Activated CD4-positive, alpha-beta T cell treated with anti-CD3 and anti-CD28 coated beads, Interleukin-2, amount 50 U/mL, for 24 hours (primary cell): ENCODE measurements at regions not wholly inside any gene's neighbourhood (a gene's known extent, or its start where the extent isn't known, plus 50 kb on each side); places are given as distances from the start of the nearest gene placed in this dataset.

Source experiments
- DNase-seq, 2 donors: peaks; one replicate each; pipeline ENCODE4 v3.0.0-alpha.2; 2020; ENCODE audit warnings: low read depth in 1 of 2, low spot score in 1 of 2

DNA sequence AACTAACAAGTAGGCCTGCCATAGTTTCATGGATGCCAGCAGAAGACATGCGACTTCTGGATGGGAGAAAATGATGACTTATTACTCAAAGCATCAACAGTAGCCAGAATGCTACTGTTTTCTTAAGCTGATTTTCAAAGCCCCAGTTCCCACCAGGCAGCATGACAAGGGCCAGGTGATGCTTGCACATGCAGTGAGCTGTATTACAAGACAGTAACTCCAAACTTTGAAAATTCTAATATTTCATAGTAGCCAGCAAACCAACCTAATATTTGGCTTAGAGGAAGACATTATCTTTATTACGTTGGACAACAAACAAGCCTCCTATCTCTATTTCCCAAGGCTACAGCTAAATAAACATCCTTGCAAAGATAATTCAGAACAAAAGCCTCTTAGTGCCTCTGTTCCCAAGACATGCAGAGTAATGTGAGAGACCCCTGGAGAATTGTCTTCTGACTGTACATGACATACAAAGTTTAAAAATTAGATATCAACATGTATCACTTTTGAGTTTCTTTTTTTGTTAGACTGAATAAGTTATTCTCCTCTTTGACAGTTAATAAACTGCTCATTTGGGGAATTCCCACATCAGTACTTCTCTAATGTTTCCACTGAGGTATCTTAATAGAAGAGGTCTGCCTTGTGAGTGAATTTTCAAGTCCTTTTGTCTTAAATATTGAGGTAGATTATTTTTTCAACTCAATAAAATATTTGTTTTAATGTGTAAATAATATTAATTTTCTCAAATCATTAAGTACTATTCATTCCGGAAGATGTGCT lies 367.6 kb upstream of the CWC22 start:
- no peak for DNase-seq

DNA sequence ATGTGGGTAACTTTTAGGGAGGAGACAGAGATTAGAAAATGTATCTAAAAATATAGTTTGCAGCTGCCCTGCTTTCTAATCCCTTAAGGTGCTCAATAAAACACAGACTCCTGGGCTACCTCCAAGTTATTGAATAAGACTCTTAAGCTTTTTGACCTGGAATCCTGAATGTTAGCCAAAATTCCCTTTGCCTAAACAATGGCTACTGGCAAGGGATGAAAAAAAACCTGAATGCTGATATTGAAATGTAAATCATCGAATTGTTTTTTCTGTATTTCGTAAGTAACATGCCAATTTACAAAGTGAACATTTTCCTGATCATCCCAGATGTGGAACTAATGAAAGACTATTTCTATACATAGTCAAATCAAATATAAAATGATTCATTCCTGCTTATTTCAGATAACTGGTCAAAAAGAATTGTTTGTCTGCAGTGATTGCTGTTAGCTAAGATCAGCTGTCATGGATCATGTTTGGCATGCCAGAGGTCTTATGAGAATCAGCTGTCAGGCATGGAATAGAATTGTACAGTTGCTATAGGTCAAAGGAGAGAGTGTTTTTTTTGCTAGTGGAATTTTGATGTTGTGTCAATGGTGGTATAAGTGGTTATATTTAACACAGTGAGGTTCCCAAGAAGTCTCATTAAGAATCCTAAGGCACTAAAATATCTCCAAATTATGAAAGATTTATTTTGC lies 363.6 kb upstream of the CWC22 start:
- no peak for DNase-seq

DNA sequence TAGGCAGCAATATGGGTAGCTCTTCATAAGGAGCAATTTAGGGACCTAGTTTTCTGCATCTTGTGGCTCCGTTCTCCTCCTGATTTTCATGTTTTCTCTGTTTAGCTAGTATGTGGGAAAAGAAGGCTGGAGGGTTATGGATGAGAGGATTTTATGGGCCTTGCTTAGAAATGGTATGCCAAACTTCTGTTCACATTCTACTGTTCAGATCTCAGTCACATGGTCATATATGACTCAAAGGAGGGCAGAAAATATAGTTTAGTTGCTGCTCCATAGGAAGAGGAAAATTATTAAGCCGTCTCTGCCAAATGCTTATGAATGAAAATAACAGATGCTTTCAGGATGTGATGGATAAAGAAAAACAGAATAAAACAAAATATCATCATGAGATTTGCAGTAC lies 361.8 kb upstream of the CWC22 start:
- DNase-seq = no peak

DNA sequence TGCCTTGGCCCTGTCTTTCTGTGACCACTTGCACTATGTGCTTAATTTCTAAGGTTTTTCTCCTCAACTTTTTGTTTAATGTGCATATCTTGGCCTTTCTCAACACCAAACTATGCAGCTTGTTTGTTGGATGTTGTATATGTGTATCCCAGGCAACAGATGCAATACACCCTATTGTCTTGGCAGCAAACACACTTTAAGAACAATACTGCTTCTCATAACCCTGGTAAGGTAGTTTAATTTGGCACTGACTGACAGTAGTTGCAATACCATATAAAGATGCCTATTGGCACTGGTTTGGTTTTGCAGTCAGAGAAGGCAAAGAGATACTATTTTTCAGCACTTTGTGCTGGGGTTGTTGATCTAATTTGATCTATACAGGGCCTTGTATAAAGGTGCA lies 360.7 kb upstream of the CWC22 start:
- DNase-seq = no peak

DNA sequence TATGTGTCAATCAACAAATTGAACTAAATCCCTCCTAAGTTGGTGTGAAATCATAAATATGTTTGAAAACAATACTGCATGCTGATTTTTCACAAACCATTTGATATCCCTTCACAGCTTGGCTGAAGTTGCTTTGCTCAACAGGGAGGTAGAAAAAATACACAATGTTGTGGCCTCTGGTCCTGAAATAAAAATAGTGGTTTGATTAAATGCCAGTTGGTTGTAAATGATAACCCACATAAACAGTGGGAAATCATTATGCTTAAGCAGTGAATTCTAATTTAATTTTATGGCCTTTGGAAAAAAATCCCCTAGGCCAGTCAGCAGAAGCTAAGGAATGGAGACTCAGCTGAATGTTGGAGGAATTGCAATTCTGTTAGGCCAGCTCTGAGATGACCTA lies 359.4 kb upstream of the CWC22 start:
- no peak for DNase-seq

DNA sequence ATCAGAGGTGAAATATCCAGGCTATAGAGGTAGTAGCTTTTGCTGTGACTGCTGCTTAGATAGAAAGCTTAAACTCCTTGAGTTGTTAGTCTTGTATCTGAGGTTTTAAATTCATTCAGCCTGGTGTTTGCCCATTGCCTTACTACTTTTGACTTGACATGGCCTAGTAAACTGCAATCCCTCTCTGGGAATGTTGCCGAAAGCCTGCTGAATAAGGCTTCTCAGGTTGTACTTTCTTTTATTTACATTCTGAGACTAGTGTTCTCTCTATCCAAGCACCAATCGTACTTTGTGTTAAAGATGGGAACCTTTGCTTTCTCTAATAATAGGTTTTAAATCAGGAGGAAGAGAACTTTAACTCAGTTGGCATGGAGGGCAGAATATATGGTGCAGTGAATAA lies 357.6 kb upstream of the CWC22 start:
- DNase-seq = no peak

DNA sequence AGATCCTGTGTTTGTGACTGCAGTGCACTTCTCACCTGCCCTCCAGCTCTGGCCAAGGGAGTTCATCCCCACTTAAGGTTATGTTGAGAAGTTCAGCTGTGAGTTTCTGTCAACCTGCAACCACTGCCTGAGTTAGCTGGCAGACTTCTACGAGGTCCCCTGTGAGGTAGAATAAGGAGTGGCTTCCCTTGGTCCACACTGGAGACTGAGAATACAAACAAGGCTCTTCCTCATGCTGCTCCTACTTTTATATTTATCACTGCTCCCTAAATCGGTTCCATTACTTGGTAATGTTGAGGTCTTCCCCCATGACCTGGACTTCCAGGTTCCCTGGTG lies 353.2 kb upstream of the CWC22 start:
- DNase-seq = no peak

DNA sequence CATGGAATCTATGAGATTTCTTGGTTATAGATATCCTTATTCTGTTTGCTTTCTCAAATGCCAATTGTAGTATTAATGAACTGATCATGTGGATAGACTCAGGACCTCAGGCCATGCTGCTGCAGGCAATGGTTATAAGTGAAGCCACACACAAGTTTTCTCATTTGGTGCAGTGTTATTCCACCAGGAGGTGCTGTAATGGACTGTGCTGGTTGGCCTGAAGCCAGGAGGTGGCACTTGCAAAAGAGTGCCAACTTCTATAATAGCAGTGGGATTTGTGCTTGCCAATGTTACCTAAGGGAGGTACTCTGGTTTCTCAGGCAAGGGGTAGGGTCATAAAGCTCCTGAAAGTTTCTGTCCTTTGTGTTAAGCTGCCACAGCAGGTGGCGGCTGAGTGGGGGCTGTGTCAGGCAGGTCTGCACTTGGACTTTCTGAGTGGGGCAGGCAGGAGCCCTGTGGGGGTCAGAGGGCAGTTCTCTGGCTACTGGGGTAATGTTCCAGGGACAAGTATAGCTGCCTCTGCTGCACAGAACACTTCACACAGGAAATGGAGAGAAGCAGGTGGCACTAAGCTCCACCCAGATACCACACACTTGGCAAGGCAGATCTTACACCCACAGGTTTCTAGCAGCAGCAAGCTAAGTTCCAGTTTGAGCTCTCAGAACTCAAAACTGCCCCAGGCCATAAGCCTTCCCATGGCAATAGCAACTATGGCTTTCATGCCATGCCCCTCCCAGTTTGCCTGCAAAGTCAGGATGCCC lies 352.6 kb upstream of the CWC22 start:
- no peak for DNase-seq

DNA sequence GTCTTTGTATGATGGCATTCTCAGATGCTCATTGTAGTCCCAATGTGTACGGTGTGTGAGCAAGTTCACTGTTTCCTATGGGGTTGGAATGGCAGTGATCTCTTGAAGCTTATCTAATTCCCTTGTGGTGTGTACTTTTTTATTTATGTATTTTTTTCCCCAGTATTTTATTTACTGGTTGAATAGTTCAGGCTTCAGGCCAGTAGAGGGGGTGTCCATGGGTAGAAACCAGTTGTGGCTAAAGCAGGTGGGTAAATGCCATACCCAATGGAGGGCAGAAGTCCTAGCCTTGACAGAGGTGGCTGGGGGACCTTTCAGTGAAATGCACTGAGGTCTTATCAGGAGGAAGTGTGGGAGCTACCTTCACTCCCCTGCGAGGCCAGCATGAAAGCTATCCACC lies 351.4 kb upstream of the CWC22 start:
- no peak for DNase-seq

DNA sequence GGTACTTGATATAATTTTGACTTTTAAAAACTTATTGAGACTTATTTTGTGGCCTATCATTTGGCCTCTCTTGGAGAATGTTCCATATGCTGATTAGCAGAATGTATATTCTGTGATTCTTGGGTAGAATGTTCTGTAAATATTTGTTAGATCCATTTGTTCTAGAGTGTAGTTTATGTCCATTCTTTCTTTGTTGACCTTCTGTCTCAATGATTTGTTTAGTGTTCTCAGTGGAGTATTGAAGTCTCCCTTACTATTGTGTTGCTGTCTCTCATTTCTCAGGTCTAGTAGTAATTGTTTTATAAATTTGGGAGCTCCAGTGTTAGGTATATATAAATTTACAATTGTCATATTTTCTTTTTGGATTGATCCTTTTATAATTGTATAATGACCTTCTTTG lies 349.6 kb upstream of the CWC22 start:
- DNase-seq = no peak

DNA sequence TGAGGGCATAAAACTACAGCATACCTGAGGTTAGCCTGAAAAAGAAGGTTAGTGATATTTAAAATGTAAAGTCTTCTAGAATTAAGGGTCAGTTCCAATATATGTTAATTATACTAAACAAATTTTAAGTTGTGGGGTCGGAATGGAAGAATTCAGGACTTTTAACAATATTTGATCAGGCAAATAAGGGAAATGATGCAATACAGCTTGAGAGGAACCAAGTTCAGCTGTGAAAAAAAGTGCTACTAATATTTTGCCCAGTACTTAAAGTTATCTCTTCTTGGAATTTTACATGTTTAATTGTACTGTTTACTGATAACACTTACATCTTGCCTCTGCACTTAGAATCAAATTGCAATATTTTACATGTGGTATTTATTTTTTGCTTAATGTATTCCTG lies 345.5 kb upstream of the CWC22 start:
- no peak for DNase-seq

DNA sequence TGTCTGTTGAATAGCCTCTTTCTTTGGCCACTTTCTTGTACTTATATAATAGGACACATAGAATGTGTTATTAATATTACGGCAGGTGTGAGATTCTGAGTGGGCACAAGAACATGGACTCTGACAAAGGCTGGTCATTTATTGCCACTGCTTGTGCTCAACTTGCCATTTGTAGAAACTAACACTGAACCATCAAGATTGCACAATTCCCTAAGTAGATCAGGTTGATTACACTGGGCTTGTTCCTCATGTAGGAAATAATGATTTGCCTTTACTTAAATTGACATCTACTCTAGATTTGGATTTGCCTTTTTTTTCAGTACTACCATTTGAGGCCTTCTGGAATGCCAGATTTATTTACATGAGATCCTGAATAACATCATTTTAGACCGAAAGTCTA lies 342.7 kb upstream of the CWC22 start:
- DNase-seq = no peak

DNA sequence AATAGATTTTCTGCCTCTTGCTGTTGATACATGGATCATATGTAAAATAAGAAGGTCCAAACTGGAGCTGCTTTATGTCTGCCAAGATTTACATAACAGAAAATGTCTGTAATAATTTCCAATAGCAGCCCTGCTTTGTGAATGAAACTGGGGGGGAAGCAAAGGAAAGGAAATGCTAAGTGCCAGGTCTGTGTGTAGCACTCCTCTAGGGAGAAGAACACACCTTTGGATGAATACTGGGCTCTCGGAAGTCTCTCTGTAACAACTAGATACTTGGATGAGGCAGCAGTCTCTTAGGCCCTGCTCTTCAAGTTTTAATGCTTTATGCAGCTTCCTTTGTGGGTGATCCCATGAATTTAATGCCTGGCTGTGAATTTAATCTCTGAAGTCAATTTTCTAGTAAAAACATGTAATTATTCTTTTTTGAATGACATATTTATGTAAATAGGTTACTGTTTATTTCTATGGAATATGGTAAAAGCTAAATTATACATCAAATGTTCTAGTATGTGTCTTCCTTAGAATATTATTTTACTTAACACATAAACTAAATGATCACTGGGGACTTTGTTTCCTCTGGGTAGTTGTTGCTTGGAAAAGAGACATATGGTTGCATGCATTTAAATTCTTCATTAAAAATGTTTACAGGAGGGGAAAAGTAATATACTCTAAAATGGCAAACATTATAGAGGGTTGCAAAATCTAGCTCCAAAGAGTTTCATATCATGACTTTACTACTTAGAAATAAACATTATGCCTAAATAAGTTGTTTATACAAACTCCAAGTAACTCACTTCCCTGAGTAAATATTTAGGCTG lies 336.6 kb upstream of the CWC22 start:
- no peak for DNase-seq

DNA sequence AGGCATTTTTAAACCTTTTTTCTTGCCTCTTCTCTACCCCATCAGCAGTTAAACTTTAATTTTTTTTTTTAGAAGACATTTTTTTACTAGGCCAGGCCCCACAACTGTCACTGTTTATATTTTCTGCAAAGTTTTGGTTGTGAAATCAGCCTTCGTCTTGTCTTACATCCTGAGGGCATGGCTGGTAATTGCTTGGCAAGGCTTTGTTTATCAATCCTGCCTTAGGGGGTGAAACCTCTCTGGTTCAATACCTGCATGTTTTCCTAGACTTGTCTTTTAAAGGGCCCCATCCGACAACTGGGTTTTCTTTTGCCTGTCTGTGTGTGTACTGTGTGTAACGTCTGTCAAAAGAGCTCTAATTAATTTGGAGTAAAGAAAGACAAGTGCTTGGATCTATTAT lies 330.0 kb upstream of the CWC22 start:
- no peak for DNase-seq

DNA sequence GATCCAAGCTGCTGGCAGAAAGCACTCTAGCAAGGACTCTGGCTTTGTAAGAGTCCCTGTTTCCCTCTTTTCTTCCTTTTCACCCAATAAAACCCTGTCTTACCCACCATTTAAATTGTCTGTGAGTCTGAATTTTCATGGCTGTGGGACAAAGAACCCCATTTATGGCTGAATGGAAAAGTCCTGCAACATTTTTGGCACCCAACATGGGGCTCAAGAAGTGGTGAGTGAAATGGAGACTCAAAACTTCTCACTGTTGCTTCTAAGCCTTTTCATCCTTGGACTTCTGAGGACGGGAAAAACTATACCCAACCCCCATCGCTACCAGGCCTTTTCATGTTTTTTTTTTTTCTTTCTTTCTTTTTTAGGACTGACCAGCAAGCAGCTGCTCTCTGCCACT lies 329.5 kb upstream of the CWC22 start:
- no peak for DNase-seq

DNA sequence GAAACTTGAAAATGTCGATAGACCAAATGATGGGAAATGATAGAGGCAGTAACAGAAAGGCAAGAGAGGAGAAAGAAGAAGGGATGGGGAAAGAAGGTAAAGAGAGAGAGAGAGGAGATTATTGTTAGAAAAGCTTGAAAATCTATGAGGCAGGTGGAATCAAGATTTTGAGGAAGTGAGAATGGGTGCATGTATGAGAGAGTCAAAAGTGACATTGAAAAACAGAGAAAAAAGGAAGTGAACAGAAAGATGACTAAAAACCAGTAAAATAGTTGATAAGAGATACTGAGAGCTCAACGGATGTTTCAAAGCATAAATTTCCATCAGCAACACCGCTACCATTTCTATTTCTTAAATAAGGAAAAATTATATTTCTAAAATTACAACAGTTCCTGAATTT lies 327.4 kb upstream of the CWC22 start:
- DNase-seq = no peak

DNA sequence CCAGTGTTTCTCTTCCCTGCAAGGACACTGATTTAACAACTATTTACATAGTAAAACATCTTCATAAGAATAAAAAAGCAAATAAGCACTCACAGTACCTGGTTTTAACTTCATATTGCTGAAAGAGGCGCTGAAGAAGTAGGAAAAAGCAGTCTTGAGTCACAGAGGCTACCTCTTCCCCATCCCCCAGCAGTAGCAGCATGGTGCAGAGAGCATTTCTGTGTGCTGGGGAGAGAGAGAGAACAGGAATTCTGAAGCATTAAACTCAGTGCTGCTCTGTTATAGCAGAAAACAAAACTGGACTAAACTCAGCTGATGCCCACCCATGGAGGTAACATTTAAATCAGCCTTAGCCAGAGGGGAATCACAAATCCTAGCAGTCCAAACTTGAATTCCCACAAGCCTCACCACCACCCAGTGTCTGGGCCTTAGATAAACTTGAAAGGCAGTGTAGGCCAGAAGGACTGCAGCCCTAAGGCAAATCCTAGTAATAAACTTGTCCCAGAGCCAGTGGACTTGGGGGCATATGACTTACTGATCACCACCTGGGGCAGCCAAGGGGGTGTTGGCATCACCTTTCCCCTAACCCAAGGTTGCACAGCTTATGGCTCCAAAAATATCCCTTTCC lies 321.8 kb upstream of the CWC22 start:
- no peak for DNase-seq

DNA sequence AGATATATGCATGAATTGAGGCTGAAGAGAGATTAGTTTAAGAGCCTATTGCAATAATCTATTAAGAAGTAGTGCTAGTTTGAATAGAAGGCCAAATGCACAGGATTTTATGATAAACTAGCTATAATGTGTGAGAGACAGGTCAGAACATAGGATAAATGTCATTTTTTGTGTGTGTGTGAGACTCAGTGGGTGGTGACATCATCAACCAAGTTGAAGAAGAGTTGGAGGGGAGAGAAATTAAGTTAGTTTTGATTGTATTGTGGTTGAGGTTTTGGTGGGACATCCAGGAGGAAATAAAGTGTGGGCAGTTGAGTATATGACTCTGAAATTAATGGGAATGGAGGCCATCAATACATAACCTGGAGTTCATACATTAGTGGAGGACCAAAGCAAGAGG lies 320.1 kb upstream of the CWC22 start:
- DNase-seq = no peak

DNA sequence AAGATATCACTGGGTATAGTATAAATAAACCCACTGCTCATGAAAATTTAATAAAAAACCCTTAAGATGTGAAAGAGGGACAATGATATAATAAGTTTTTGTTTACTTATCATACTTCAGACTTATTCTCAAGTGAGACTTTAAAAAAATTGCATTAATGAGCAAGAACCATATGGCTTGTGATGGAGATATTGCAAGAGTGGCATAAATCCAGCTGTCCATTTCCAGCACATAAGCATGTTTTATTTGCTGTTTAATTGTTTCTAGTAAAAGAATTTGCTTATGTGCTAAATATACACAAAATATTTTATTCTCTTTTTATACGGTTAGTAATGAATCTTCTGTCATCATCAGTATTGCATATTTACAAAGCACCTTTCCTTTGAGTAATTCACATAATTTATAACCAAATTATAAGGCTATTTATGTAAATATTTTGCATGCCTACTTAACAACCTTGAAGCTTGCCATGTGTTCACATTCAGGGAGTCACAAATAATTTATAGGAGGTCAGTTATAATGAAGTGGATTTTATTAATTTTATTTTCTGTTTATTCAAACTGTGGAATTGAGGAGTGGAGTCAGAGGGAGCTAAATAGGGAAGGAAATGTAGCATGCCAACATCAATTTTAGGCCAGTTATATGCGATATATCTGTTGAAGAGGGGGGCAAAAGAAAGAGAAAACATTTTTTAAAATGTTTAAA lies 318.5 kb upstream of the CWC22 start:
- DNase-seq = no peak

DNA sequence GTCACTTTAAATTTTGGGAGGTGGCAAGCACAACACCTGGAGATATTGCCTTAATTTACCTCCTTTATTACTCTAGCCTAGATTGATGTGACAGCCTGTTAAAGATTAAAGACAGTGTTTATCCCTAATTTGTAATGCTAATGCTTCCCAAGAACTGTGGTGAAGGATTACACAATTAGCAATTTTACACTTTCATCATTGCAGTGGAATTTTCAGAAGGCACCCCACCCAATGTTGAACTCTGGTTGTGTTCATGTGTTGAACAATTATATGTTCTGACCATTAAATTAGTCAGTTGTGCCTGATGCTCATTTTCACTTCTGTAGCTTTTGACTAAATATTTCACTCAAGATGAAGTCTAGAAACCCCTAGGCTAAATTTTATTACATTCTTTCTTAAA lies 317.1 kb upstream of the CWC22 start:
- DNase-seq = no peak

DNA sequence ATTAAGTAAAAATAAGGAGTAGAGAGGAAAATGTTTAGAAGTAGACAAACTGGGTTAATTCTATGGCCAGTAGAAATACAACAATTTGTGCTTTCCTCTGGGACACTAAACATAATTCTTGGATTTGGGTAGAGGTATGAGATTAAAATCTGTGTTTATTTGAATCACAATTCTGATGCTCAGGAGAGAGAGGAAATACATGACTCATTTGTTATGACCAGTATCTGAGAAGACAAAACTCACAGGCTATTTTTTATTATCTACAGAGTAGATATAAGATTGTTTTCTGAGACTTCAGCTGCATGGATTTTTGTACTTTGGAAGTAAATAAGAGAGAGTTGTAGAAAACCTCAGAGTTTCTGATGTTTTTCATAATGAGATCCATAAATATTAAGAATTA lies 315.7 kb upstream of the CWC22 start:
- no peak for DNase-seq
